Adipocyte (in vitro differentiated cells): ENCODE measurements at regions not wholly inside any gene's neighbourhood (a gene's known extent, or its start where the extent isn't known, plus 50 kb on each side); places are given as distances from the start of the nearest gene placed in this dataset.

Experiments used
- DNase-seq: peaks from one replicate; pipeline ENCODE4 v3.0.0-alpha.2; 2015; ENCODE audit warnings: low read depth
- H3K27me3 ChIP-seq: replicated peaks from 2 replicates; pipeline ENCODE4 v1.7.0; 2013; ENCODE audit warnings: mild to moderate bottlenecking, low read length, moderate library complexity; ENCODE audit not compliant: control insufficient read depth, insufficient read depth
- H3K36me3 ChIP-seq: 2 replicates; pipeline ENCODE4 v1.7.0; 2013; ENCODE audit warnings: low read length, mild to moderate bottlenecking, moderate library complexity; ENCODE audit not compliant: control insufficient read depth, insufficient read depth, severe bottlenecking
- H3K4me1 ChIP-seq: 2 replicates; pipeline ENCODE4 v1.7.0; 2013; ENCODE audit warnings: mild to moderate bottlenecking, low read length, moderate library complexity; ENCODE audit not compliant: control insufficient read depth, insufficient read depth
- H3K4me3 ChIP-seq: 2 replicates; pipeline ENCODE4 v1.7.0; 2013; ENCODE audit warnings: mild to moderate bottlenecking, low read length, moderate library complexity
- H3K9ac ChIP-seq: 2 replicates; pipeline ENCODE4 v1.7.0; 2013; ENCODE audit warnings: mild to moderate bottlenecking, low read length, moderate library complexity
- H3K9me3 ChIP-seq: 2 replicates; pipeline ENCODE4 v1.7.0; 2013; ENCODE audit warnings: mild to moderate bottlenecking, low read length, moderate library complexity; ENCODE audit not compliant: control insufficient read depth

DNA sequence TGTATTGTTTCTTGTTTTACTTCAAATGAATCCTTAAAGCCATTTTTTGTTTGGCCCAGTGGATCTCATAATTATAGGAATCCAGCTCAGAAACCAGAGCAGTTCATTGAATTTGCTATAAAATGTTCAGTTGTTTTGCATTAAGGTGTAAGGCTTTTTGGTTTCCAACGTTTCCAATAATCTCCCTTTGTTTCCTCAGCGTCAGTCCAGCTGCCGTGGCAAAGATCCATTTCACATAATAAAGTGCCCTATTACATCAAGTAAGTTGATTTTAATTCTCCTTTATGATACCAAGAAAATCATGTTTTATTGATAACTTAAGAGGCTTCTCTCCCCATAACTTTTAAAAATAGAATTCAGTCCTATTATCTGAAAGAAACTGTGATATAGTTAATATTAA lies 472.6 kb downstream of the UTRN start:
- H3K9ac ChIP-seq = no peak overlapping the region
- H3K36me3 ChIP-seq = peaks cover 30% of the 10 kb centered on the region
- no peaks in the 10 kb centered on the region for H3K27me3 ChIP-seq
- no peaks in the 10 kb centered on the region for H3K9me3 ChIP-seq
- no peak overlapping the region for H3K4me3 ChIP-seq
- no peaks in the 10 kb centered on the region for H3K4me1 ChIP-seq
- no peak for DNase-seq

DNA sequence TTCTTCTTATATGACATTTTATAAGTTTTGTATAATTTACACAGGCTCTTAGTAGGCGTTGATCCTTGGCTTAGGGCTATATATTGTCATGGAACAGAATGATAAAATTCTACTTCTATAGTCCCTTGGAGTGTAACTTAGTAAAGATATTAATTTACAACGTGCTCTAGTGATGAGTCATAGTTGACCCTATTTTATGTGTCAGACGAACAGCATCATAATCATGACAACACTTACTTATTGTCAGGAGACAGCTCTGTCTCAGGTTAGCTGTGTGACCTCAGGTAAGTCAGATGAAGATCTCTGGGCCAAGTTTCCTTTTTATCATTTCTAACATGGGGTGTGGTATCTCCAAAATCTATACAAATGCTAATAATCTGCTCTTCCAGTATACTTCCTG lies 473.5 kb downstream of the UTRN start:
- DNase-seq = no peak
- Histone ChIP-seq H3K36me3 (peaks cover 34% of the 10 kb centered on the region), H3K4me1 (no peaks in the 10 kb centered on the region), H3K9me3 (no peaks in the 10 kb centered on the region), H3K4me3 (no peak overlapping the region), H3K27me3 (no peaks in the 10 kb centered on the region), H3K9ac (no peak overlapping the region)

DNA sequence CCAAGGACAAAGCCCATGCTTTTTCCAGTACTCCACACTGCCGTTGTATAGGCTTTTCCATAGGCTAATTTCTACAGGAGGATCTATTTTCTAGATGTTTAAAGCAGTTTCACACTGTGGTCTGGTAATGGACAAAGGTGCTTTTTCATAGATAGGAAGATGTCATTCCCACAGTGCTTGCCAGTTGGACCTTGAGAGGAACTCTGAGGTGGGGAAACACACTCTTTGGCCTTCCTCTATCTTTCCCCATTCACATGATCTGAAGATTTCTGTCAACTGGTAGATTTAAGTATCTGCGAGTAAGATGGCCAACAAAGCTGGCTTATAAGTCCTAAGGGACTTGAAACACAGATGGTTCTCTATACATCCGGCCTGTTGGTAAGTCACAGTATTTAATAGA lies 477.3 kb downstream of the UTRN start:
- DNase-seq = no peak
- Histone ChIP-seq H3K4me3 (no peak overlapping the region), H3K4me1 (no peaks in the 10 kb centered on the region), H3K9ac (no peak overlapping the region), H3K27me3 (no peaks in the 10 kb centered on the region), H3K9me3 (no peaks in the 10 kb centered on the region), H3K36me3 (peaks cover 37% of the 10 kb centered on the region)

DNA sequence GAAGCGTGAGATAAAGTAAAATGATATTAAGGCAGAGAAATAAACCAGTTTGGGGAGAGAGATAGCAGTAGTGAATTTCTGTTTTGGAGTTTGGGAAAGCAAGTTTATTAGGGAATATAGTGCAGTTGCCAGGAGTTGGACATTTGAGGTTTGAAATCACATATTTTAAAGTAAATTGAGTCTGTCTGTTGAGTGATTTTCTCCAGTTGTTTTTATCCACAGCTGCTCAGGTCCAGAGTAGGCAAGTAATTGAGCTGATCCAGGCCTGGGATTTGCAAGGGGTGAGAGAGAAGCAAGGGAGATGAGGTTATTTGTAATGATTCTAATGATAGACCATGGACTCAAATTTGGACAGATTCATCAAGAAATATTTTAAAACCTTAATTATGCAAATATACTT lies 481.9 kb downstream of the UTRN start:
- Histone ChIP-seq H3K4me3 (no peak overlapping the region), H3K36me3 (peaks cover 30% of the 10 kb centered on the region), H3K9ac (no peak overlapping the region), H3K27me3 (no peaks in the 10 kb centered on the region), H3K9me3 (no peaks in the 10 kb centered on the region), H3K4me1 (peaks cover 16% of the 10 kb centered on the region)
- DNase-seq = no peak

DNA sequence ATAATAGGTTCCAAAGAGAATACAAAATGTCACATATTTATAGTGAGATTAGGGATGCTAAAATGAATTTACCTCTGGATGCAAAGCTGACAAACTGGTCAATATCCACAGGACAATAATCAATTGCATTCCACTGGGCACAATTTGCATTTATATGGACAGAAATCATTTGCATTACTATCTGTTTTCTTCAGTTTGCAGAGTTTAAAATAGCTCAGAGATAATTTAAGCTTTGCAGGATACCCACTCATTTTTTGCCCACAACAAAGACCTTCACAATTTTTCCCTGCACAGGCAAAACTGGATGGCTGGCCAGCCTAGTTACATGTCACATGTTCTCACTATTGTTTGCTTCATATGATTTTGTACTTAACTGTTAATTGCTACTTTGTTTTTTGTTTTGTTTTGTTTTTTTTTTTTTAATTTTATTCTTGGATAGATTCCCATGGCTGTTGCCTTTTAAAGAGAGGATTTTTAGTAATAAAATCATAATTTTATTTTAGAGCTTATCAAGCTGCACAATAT lies 483.5 kb downstream of the UTRN start:
- Histone ChIP-seq H3K36me3 (peaks cover 22% of the 10 kb centered on the region), H3K4me3 (no peak overlapping the region), H3K9ac (no peak overlapping the region), H3K27me3 (no peaks in the 10 kb centered on the region), H3K4me1 (peaks cover 16% of the 10 kb centered on the region), H3K9me3 (no peaks in the 10 kb centered on the region)
- DNase-seq = no peak

DNA sequence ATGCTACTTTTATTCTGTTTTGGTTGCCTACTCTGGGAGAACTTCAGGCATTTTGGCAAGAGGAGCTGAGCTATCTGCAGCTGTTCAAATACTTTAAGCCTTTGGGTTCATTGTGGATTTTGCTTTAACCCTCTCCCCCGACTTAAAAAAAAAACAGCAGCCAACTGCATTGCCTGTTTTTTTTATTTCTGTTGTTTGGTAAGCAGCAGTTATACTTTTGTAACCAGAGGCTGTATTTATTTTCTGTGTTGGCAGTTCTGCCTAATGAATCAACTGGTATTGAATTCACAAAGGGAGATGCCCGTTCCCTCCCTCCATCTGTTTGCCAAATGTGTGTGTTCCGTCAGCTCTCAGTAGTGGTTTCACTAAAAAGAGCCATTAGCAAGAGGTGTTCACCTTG lies 484.0 kb downstream of the UTRN start:
- Histone ChIP-seq H3K9ac (no peak overlapping the region), H3K4me3 (no peak overlapping the region), H3K36me3 (peaks cover 22% of the 10 kb centered on the region), H3K27me3 (no peaks in the 10 kb centered on the region), H3K4me1 (peaks cover 16% of the 10 kb centered on the region), H3K9me3 (no peaks in the 10 kb centered on the region)
- peak; percentile 8 for DNase-seq

DNA sequence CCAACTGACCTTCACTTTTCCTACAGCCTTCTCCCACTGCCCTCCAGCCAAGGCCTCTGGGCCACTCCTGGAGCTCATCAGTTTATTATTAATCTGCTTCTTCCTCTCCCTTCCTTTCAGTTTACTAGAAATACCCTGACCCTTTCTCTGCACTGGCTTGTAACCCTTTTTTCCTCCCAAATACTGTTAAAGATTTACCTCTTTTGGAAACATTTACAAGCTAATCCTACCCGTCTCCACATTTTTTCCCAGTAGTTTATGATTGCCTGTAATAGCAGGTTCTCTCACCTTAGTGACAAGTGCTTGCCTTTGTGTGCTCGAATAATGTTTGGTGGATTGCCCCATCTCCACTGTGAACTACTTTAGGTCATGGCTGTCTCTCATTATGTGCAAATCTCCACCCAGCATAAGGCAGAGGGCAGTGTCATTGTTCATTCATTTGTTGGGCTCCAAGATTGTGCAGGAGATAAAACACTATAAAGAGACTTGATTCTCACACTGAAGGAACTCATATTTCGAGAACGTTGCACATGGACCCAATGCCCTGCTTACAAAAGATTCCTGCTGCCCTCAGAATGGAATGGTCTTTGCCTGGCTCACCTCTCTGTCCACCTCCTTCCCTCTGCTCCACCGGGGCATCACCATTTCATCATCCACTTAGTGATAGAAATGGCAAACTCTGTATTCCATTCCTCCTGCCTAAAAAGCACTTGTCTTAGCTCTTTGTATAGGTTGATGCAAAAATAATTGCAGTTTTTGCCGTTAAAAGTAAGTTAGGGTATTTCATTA lies 491.1 kb downstream of the UTRN start:
- no peak overlapping the region for H3K9ac ChIP-seq
- no peak overlapping the region for H3K4me3 ChIP-seq
- no peaks in the 10 kb centered on the region for H3K27me3 ChIP-seq
- no peak for DNase-seq
- no peaks in the 10 kb centered on the region for H3K4me1 ChIP-seq
- no peaks in the 10 kb centered on the region for H3K9me3 ChIP-seq
- peaks cover 41% of the 10 kb centered on the region for H3K36me3 ChIP-seq

DNA sequence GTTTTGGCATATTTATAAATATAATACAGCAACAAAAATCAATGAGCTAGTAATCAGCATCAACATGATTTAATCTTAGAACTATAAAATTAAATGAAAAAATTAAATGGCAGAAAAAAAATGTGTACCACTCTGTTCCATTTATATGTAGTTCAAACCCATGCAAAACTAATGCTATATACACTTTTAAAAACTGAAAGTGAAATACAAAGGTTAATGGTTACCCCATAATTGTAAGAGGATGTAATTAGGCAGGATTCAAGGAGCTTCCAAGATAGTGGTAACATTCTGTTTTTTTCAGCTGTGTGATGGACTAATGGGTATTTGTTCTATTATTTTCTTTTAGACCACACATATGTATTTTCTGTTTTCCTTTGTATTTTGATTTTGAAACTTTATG lies 492.1 kb downstream of the UTRN start:
- H3K9me3 ChIP-seq = no peaks in the 10 kb centered on the region
- H3K4me3 ChIP-seq = no peak overlapping the region
- H3K36me3 ChIP-seq = peaks cover 41% of the 10 kb centered on the region
- H3K4me1 ChIP-seq = no peaks in the 10 kb centered on the region
- DNase-seq = no peak
- no peaks in the 10 kb centered on the region for H3K27me3 ChIP-seq
- H3K9ac ChIP-seq = no peak overlapping the region

DNA sequence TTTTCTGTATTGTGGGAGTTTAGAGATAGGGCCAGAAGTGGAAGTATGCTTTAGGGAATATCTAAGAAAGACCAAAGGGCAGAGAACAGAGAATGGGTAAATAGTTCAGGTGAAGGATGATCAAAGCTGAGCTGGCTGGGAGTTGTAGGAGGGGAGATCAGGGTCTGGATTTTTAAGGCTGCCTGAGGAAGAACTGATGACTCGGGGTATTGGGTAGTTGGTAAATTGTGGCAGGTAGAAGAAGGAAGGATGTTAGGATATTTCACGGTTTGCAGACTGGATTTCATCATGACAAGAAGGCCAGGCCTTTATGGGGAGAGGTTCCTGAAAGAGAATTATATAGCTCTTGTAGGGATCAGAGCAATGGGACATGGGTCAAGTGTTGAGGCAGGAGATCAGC lies 492.9 kb downstream of the UTRN start:
- Histone ChIP-seq H3K9me3 (no peaks in the 10 kb centered on the region), H3K4me1 (no peaks in the 10 kb centered on the region), H3K4me3 (no peak overlapping the region), H3K27me3 (no peaks in the 10 kb centered on the region), H3K9ac (no peak overlapping the region), H3K36me3 (peaks cover 40% of the 10 kb centered on the region)
- DNase-seq = no peak

DNA sequence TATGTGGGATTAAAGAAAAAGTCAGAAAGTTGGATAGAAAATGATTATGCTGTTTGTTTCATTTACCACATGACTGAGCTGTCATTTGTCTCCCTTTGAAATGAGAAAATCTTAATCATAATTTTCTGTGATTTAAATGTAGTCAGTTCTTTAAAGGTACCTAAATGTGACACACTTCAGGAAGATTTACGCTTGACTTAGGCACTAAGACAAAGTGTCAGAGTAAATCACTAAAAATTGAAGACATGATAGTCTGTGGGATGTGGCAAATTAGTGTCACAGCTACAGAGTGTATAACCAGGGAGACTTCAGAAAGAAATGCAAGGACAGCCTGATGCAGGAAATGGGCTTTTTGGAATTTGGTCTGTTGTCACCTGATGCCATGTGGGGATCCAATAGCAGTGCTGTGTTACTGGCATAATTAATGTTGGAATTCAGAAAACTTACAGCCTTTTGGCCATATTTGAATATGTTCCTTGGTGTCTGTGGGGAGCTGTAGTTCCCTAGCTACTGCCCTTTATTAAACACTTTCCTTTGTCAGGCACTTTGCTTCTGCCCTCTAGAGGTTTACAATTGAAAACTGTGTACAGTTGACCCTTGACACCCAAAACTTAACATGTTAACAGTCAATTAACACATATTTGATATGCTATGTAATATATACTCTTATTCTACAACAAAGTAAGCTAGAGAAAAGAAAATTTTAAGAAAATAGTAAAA lies 493.8 kb downstream of the UTRN start:
- no peak overlapping the region for H3K4me3 ChIP-seq
- no peaks in the 10 kb centered on the region for H3K9me3 ChIP-seq
- no peak for DNase-seq
- no peaks in the 10 kb centered on the region for H3K27me3 ChIP-seq
- no peaks in the 10 kb centered on the region for H3K4me1 ChIP-seq
- peaks cover 31% of the 10 kb centered on the region for H3K36me3 ChIP-seq
- H3K9ac ChIP-seq = no peak overlapping the region

DNA sequence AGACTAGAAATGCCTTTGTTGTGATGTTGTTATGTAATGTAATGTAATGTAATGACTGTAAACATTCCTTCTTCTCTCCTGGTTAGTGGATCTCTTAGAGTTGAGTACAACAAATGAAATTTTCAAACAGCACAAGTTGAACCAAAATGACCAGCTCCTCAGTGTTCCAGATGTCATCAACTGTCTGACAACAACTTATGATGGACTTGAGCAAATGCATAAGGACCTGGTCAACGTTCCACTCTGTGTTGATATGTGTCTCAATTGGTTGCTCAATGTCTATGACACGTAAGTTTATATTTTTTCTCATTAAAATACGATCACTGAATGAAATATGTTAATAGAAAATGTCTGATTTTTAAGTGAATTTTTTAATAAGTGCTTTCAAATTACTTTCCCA lies 496.7 kb downstream of the UTRN start:
- no peaks in the 10 kb centered on the region for H3K9me3 ChIP-seq
- DNase-seq = no peak
- H3K4me1 ChIP-seq = no peaks in the 10 kb centered on the region

More for the DNA sequence above, 496.7 kb downstream of the UTRN start:
- Histone ChIP-seq H3K27me3 (no peaks in the 10 kb centered on the region), H3K36me3 (peaks cover 7% of the 10 kb centered on the region), H3K4me3 (no peak overlapping the region), H3K9ac (no peak overlapping the region)
